Right hindlimb (tissue), 1 donor: ENCODE measurements at regions not wholly inside any gene's neighbourhood (a gene's known extent, or its start where the extent isn't known, plus 50 kb on each side); places are given as distances from the start of the nearest gene placed in this dataset.
"Not testable (repeated sequence)": the region's sequence is repeated elsewhere in the genome, so short reads cannot be mapped to it uniquely, and the experiment has no call there.

ENCODE experiments used
- DNase-seq: peaks from one replicate; pipeline ENCODE4 v3.0.0-alpha.2; 2018

GRCh38 chr12:124379938-124380754 is 85.3 kb downstream of the RFLNA start:
- peak; percentile 94 for DNase-seq

DNA sequence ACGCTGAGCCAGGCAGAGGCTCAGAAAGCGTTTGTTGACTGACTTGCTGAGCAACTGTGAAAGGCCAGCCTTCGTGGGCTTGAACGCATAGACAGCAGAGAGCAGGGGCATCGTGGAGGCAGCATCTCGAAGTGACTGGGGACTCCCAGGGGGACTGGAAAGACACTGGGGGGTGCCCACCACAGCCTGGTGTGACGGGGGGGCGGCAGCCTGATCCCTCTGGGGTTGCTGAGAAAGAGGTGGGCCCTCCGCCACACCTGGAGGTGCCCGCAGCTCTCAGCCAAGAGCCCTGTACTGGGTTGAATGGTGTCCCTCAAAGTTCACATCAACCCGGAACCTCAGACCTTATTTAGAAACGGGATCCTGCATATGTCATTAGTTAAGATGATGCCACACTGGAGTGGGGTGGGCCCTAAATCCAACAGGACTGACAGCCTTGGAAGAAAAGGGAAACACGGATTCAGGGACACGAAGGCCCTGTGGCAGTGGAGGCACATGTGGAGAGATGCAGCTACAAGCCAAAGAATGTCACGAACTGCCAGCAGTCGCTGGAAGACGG is 84.6 kb downstream of the RFLNA start:
- no peak for DNase-seq

DNA sequence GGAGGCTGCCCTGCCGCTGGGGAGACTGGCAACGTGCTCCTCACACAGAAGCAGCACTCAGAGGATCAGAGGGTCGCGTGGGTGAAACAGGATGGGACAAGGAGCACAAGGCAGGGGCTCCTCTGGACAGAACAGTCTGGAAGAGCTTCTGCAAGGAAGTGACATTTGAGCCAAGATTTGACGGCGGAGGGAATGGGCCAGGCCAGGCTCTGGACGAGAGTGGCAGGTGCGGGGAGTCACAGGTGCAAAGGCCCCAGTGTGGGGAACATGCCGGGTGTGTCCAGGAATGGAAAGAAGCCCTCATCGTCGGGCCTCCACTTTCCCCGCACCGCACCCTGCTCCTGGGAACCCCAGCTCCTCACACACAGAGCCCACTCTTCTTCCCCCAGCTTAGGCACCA is 84.0 kb downstream of the RFLNA start:
- DNase-seq, result no peak

- DNase-seq, result no peak
Measured at GRCh38 chr12:124377981-124378509, 83.2 kb downstream of the RFLNA start.

GRCh38 chr12:124376435-124376834 is 81.5 kb downstream of the RFLNA start:
- DNase-seq, result no peak

DNA sequence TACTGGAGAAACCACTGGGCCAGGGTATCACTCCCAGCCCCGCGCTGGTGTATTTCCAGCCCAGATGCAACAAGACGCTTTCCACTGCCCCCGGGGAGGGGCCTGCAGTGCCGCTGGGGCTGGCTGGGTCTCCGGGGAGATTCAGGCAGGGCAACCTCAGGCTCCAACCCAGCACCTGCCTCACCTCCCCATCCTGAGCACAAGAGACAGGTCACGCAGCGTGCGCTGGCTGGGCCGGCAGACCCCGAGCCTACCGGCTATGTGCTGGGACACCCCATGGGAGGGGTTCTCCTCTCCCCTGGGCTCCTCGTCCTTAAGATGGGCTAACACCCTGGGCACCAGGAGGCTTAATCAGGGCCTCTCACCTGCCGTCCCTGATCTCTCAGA is 80.9 kb downstream of the RFLNA start:
- DNase-seq, result no peak

- no peak for DNase-seq
Measured at GRCh38 chr12:124375141-124375788, 80.4 kb downstream of the RFLNA start.

DNA sequence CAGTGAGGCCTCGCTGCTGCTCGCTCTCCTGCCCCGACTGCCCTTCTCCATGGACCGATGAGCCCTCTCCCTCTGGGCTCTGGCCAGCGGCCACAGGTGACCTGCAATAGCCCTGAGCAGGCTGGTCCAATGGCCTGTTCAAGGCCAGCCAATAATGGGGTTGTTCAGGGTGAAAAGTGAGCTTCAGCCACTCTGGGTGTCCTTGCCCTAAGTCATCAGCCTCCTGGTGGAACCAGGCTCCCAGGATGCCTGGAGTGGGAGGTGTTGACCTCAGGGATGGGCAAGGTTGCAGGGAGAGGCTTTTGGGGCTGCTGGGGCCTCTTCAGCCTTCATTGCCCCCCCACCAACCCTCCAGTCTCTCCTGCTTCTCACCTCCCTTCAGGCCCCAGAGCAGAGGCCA is 79.7 kb downstream of the RFLNA start:
- DNase-seq, result no peak

- DNase-seq, result no peak
Measured at GRCh38 chr12:124374147-124374546, 79.3 kb downstream of the RFLNA start.

- DNase-seq, result not testable (repeated sequence)
Measured at GRCh38 chr12:124373701-124374100, 78.8 kb downstream of the RFLNA start.

DNA sequence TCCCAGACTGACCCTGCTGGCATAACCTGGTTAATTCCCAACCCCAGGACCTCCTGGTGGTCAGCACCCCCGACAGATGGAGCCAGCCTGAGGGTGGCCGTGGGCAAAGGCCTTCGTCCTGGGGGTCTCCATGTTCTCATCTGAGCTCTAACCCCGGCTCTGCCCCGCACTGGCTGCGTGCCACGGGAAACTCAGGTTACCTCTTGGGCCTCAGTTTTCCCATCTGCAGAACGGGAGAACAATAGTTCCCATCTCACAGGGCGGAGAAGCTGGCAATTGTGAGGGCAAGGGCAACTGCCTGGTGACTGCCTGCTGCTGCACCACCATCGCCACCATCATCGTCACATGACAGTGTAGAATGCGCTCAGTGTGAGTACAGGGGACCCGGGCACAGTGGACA is 77.9 kb downstream of the RFLNA start:
- no peak for DNase-seq

- no peak for DNase-seq
Measured at GRCh38 chr12:124371970-124372555, 77.2 kb downstream of the RFLNA start.

- DNase-seq, result no peak
Measured at GRCh38 chr12:124371366-124371765, 76.5 kb downstream of the RFLNA start.

- no peak for DNase-seq
Measured at GRCh38 chr12:124370851-124371250, 76.0 kb downstream of the RFLNA start.

GRCh38 chr12:124370384-124370783 is 75.5 kb downstream of the RFLNA start:
- no peak for DNase-seq

- no peak for DNase-seq
Measured at GRCh38 chr12:124369827-124370378, 75.0 kb downstream of the RFLNA start.

GRCh38 chr12:124369055-124369826 is 74.3 kb downstream of the RFLNA start:
- DNase-seq, result peak; percentile 88

DNA sequence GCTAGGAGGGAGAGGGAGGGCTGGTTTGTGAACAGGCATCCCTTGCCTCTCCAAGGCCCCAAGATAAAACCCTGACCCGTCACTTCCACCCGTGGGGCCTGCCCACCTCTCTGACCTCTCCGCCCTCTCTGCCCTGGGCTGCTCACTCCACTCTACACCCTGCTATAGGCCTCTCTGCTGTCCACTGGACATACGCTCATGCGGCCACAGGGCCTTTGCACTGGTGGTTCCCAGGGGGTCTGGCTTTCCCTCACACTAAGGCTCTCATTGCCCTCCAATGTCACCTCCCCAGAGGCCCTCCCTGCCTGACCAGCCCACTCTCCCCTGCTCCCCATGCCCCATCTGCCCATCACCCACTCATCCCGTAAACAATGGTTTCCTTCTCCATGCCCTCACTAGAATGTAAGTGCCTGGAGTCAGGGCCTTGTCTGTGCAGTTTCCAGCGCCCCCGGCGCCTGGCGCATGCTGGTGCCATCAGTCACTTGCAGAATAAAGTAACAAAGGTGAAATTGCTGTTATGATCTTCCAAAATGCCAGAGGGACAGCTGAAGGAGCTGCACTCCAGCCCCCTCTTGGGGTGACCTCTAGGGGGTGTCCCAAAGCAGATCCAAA is 73.6 kb downstream of the RFLNA start:
- no peak for DNase-seq

GRCh38 chr12:124365726-124366430 is 71.0 kb downstream of the RFLNA start:
- no peak for DNase-seq
